Subcutaneous abdominal adipose tissue (tissue), 5 donors: ENCODE measurements at regions not wholly inside any gene's neighbourhood (a gene's known extent, or its start where the extent isn't known, plus 50 kb on each side); places are given as distances from the start of the nearest gene placed in this dataset.

Source experiments
- H3K27ac ChIP-seq: one replicate; pipeline ENCODE4 v1.7.0; 2013; ENCODE audit warnings: low read depth, mild to moderate bottlenecking, inconsistent platforms, low read length, moderate library complexity
- H3K27me3 ChIP-seq, 5 donors: one replicate each; pipeline ENCODE4 v1.7.0; 2013; ENCODE audit warnings: low read length in 5 of 5, inconsistent platforms in 1 of 5; ENCODE audit not compliant: control insufficient read depth in 5 of 5, insufficient read depth in 4 of 5
- H3K36me3 ChIP-seq, 5 donors: one replicate each; pipeline ENCODE4 v1.7.0; 2013; ENCODE audit warnings: low read length in 5 of 5; ENCODE audit not compliant: control insufficient read depth in 5 of 5, insufficient read depth in 5 of 5
- H3K4me1 ChIP-seq, 5 donors: one replicate each; pipeline ENCODE4 v1.7.0; 2013; ENCODE audit warnings: low read length in 5 of 5, mild to moderate bottlenecking in 3 of 5, moderate library complexity in 1 of 5; ENCODE audit not compliant: control insufficient read depth in 5 of 5, insufficient read depth in 5 of 5
- H3K4me3 ChIP-seq, 5 donors: one replicate each; pipeline ENCODE4 v1.7.0; 2013; ENCODE audit warnings: low read length in 5 of 5, low read depth in 1 of 5
- H3K9ac ChIP-seq, 5 donors: one replicate each; pipeline ENCODE4 v1.7.0; 2013; ENCODE audit warnings: low read length in 5 of 5, mild to moderate bottlenecking in 4 of 5, moderate library complexity in 3 of 5
- H3K9me3 ChIP-seq, 5 donors: one replicate each; pipeline ENCODE4 v1.7.0; 2013; ENCODE audit warnings: low read length in 5 of 5; ENCODE audit not compliant: control insufficient read depth in 5 of 5
- donor health status: healthy.
- donor health status: healthy.
- donor health status: healthy.
- donor health status: healthy.
- donor health status: healthy.

DNA sequence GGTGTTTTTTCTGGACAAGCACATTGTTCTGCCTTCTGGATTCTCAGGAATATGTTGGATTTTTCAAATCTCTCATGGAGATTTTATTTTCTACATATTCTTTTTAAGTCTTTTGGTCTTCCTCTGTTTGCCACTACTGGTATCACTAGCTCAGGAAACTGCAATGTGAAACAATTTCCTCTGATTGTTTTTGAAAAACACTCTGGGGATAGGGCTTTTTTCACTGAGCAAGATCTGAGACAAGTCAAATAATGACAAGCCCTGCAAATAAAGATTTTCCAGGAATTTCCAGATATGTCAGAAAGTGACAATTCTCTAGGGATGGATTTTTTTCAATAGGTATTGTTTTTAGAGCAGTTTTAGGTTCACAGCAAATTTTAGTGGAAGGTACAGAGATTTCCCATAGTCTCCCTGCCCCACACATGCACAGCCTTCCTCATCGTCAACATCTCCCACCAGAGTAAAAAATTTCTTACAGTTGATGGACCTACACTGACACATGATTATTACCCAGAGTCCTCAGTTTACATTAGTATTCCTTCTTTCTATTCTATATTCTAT, 86.9 kb upstream of the TMEM161B start:
- H3K4me1 ChIP-seq: peaks cover 0 to 10% (median 0%) of the 10 kb centered on the region in 5 donors
- H3K27me3 ChIP-seq: no peaks in the 10 kb centered on the region

DNA sequence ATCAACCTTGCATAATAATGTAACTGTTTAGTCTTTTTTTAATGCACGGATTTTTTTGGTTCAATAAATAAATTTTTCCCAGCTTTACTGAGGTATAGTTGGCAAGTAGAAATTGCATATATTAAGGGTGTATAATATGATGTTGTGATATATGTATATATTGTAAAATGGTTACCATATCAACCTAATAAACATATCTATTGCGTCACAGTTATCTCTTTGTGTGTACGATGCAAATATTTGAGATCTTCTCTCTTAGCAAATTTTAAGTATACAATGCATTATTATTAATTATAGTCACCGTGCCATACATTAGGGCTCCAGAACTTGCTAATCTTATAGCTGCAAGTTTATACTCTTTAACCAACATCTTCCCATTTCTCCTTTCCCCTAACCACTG, 57.2 kb upstream of the TMEM161B start:
- no peaks in the 10 kb centered on the region for H3K36me3 ChIP-seq
- no peaks in the 10 kb centered on the region for H3K4me1 ChIP-seq
- no peak overlapping the region for H3K4me3 ChIP-seq
- no peak overlapping the region for H3K27ac ChIP-seq
- no peaks in the 10 kb centered on the region for H3K27me3 ChIP-seq
- H3K9ac ChIP-seq: no peak overlapping the region
- H3K9me3 ChIP-seq: no peaks in the 10 kb centered on the region

More for the DNA sequence above, 86.9 kb upstream of the TMEM161B start:
- Histone ChIP-seq H3K27ac (no peak overlapping the region), H3K9ac (no peak overlapping the region), H3K36me3 (peaks cover 0 to 5% (median 0%) of the 10 kb centered on the region in 5 donors), H3K4me3 (no peak overlapping the region), H3K9me3 (peaks cover 0 to 7% (median 4%) of the 10 kb centered on the region in 5 donors)

DNA sequence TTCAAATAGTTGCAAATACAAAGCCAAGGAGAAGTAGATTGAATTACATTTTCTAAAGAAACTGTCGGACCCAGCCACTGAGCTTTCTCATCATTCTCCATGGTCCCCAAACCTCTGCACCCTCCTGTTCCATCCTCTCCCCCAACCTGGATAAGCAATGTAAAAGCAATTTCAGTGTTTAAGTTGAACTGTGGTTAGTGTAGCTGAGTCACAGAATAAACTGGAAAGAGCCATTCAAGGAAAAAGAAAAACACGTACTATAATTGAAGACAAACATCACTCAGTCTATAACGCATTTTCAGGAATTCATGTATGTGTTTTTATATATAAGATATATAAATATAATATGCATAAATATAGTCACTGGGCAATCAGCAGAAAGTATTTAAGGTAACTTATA, 54.1 kb upstream of the TMEM161B start:
- Histone ChIP-seq H3K4me3 (no peak overlapping the region), H3K9me3 (peaks cover 0 to 4% (median 0%) of the 10 kb centered on the region in 5 donors), H3K27me3 (no peaks in the 10 kb centered on the region), H3K4me1 (no peaks in the 10 kb centered on the region), H3K27ac (no peak overlapping the region), H3K36me3 (no peaks in the 10 kb centered on the region), H3K9ac (no peak overlapping the region)
